ENCODE measurements at regions not wholly inside any gene's neighbourhood (a gene's known extent, or its start where the extent isn't known, plus 50 kb on each side); places are given as distances from the start of the nearest gene placed in this dataset.

- Histone ChIP-seq H3K79me2 (ENCODE audit: insufficient read depth, low read length) (no peaks in the 10 kb centered on the region), H3K9me3 (ENCODE audit: insufficient read depth, low read depth, low read length) (no peaks in the 10 kb centered on the region; the same call in 1 of the 2 replicates), H3K36me3 (ENCODE audit: insufficient read depth, low read length) (no peaks in the 10 kb centered on the region), H3F3A (ENCODE audit: low read depth) (no peaks in the 10 kb centered on the region), H3K9ac (ENCODE audit: low read depth, low read length, poor library complexity, severe bottlenecking) (no peak overlapping the region), H3K9me2 (replicated peaks; ENCODE audit: low read depth, low read length) (no peaks in the 10 kb centered on the region), H4K20me1 (ENCODE audit: insufficient read depth, low read length, poor library complexity, severe bottlenecking) (no peaks in the 10 kb centered on the region), H2AFZ (ENCODE audit: low read length) (no peak overlapping the region), H3K4me1 (ENCODE audit: insufficient read depth, low read length, poor library complexity, severe bottlenecking) (peaks cover 11% of the 10 kb centered on the region), H3K27me3 (ENCODE audit: insufficient read depth, low read length, poor library complexity, severe bottlenecking) (no peaks in the 10 kb centered on the region), H3K4me3 (ENCODE audit: low read length, poor library complexity, severe bottlenecking) (no peak overlapping the region), H3K4me2 (ENCODE audit: low read depth, low read length, poor library complexity, severe bottlenecking) (no peak overlapping the region)
- TF ChIP-seq EZH2phosphoT487 (IDR thresholded peaks at IDR 0.05; ENCODE audit: borderline replicate concordance), result no peak
- no peak for TF ChIP-seq CTCF (conservative IDR thresholded peaks at IDR 0.05; ENCODE audit: low read length)
Measured at GRCh38 chr13:78084401-78084800, 165.8 kb upstream of the EDNRB start.

- no peaks in the 10 kb centered on the region for H3F3A ChIP-seq (ENCODE audit: low read depth)
- H3K9me3 ChIP-seq (ENCODE audit: insufficient read depth, low read depth, low read length), result no peaks in the 10 kb centered on the region; the same call in 1 of the 2 replicates
- no peaks in the 10 kb centered on the region for H4K20me1 ChIP-seq (ENCODE audit: insufficient read depth, low read length, poor library complexity, severe bottlenecking)
- no peaks in the 10 kb centered on the region for H3K36me3 ChIP-seq (ENCODE audit: insufficient read depth, low read length)
- no peaks in the 10 kb centered on the region for H3K27me3 ChIP-seq (ENCODE audit: insufficient read depth, low read length, poor library complexity, severe bottlenecking)
- no peak overlapping the region for H3K4me2 ChIP-seq (ENCODE audit: low read depth, low read length, poor library complexity, severe bottlenecking)
- H2AFZ ChIP-seq (ENCODE audit: low read length), result no peak overlapping the region
- TF ChIP-seq CTCF (conservative IDR thresholded peaks at IDR 0.05; ENCODE audit: low read length) (no peak), EZH2phosphoT487 (IDR thresholded peaks at IDR 0.05; ENCODE audit: borderline replicate concordance) (no peak)
- no peak overlapping the region for H3K4me3 ChIP-seq (ENCODE audit: low read length, poor library complexity, severe bottlenecking)
- H3K9me2 ChIP-seq (replicated peaks; ENCODE audit: low read depth, low read length), result no peaks in the 10 kb centered on the region
- no peaks in the 10 kb centered on the region for H3K79me2 ChIP-seq (ENCODE audit: insufficient read depth, low read length)
- H3K4me1 ChIP-seq (ENCODE audit: insufficient read depth, low read length, poor library complexity, severe bottlenecking), result no peaks in the 10 kb centered on the region
- no peak overlapping the region for H3K9ac ChIP-seq (ENCODE audit: low read depth, low read length, poor library complexity, severe bottlenecking)
Measured at GRCh38 chr13:78078168-78078567, 159.5 kb upstream of the EDNRB start.

GRCh38 chr13:78067290-78067689 is 148.7 kb upstream of the EDNRB start:
- Histone ChIP-seq H2AFZ (ENCODE audit: low read length) (no peak overlapping the region), H3K79me2 (ENCODE audit: insufficient read depth, low read length) (no peaks in the 10 kb centered on the region), H3K9me3 (ENCODE audit: insufficient read depth, low read depth, low read length) (no peaks in the 10 kb centered on the region), H3K9me2 (replicated peaks; ENCODE audit: low read depth, low read length) (no peaks in the 10 kb centered on the region), H3K4me1 (ENCODE audit: insufficient read depth, low read length, poor library complexity, severe bottlenecking) (no peaks in the 10 kb centered on the region), H3K9ac (ENCODE audit: low read depth, low read length, poor library complexity, severe bottlenecking) (no peak overlapping the region), H3K27me3 (ENCODE audit: insufficient read depth, low read length, poor library complexity, severe bottlenecking) (no peaks in the 10 kb centered on the region), H3K36me3 (ENCODE audit: insufficient read depth, low read length) (no peaks in the 10 kb centered on the region), H3K4me3 (ENCODE audit: low read length, poor library complexity, severe bottlenecking) (no peak overlapping the region), H3F3A (ENCODE audit: low read depth) (no peaks in the 10 kb centered on the region), H3K4me2 (ENCODE audit: low read depth, low read length, poor library complexity, severe bottlenecking) (no peak overlapping the region), H4K20me1 (ENCODE audit: insufficient read depth, low read length, poor library complexity, severe bottlenecking) (no peaks in the 10 kb centered on the region)
- no peak for TF ChIP-seq EZH2phosphoT487 (IDR thresholded peaks at IDR 0.05; ENCODE audit: borderline replicate concordance)
- TF ChIP-seq CTCF (conservative IDR thresholded peaks at IDR 0.05; ENCODE audit: low read length), result no peak

Data from Loucy (cell line).